ENCODE measurements at regions not wholly inside any gene's neighbourhood (a gene's known extent, or its start where the extent isn't known, plus 50 kb on each side); places are given as distances from the start of the nearest gene placed in this dataset.

DNA sequence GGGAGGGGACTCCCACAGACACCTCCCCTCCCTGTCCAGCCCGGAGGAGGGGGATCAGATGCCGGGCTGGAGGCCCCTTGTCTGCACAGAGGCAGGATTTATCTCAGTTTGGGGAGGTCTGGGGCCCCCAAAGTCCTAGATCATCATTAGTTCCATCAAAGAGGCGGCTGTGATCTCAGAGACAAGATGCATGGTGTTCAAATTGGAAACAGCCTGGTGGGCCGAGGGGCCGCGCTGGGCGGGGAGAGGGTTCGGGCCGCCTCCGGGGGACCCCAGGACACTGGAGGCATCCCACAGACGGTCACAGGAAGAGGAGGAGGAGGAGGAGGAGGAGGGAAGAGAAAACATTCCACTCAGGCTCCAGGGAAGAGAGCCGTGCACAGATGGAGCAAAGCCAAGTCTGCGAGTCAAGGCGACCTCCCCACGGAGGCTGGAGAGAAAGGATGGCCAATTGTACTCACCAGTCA, 69.5 kb upstream of the CUX1 start:
- no peak for TF ChIP-seq ZNF138 (CRISPR knock-in tag; conservative IDR thresholded peaks at IDR 0.05)
- TF ChIP-seq ZNF281 (CRISPR knock-in tag; IDR thresholded peaks at IDR 0.05): no peak
- TF ChIP-seq KAT7 (CRISPR knock-in tag; IDR thresholded peaks at IDR 0.05; ENCODE audit: borderline replicate concordance): no peak
- TF ChIP-seq, protein P1, sequence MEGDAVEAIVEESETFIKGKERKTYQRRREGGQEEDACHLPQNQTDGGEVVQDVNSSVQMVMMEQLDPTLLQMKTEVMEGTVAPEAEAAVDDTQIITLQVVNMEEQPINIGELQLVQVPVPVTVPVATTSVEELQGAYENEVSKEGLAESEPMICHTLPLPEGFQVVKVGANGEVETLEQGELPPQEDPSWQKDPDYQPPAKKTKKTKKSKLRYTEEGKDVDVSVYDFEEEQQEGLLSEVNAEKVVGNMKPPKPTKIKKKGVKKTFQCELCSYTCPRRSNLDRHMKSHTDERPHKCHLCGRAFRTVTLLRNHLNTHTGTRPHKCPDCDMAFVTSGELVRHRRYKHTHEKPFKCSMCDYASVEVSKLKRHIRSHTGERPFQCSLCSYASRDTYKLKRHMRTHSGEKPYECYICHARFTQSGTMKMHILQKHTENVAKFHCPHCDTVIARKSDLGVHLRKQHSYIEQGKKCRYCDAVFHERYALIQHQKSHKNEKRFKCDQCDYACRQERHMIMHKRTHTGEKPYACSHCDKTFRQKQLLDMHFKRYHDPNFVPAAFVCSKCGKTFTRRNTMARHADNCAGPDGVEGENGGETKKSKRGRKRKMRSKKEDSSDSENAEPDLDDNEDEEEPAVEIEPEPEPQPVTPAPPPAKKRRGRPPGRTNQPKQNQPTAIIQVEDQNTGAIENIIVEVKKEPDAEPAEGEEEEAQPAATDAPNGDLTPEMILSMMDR (IDR thresholded peaks at IDR 0.05): no peak
- TF ChIP-seq, protein P2, sequence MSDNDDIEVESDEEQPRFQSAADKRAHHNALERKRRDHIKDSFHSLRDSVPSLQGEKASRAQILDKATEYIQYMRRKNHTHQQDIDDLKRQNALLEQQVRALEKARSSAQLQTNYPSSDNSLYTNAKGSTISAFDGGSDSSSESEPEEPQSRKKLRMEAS (CRISPR knock-in tag; IDR thresholded peaks at IDR 0.05): no peak
- TF ChIP-seq, protein P3, sequence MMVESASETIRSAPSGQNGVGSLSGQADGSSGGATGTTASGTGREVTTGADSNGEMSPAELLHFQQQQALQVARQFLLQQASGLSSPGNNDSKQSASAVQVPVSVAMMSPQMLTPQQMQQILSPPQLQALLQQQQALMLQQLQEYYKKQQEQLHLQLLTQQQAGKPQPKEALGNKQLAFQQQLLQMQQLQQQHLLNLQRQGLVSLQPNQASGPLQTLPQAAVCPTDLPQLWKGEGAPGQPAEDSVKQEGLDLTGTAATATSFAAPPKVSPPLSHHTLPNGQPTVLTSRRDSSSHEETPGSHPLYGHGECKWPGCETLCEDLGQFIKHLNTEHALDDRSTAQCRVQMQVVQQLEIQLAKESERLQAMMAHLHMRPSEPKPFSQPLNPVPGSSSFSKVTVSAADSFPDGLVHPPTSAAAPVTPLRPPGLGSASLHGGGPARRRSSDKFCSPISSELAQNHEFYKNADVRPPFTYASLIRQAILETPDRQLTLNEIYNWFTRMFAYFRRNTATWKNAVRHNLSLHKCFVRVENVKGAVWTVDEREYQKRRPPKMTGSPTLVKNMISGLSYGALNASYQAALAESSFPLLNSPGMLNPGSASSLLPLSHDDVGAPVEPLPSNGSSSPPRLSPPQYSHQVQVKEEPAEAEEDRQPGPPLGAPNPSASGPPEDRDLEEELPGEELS (CRISPR knock-in tag; IDR thresholded peaks at IDR 0.05): no peak
- no peak for TF ChIP-seq E2F1 (CRISPR knock-in tag; IDR thresholded peaks at IDR 0.05)
- TF ChIP-seq SP1 (CRISPR knock-in tag; conservative IDR thresholded peaks at IDR 0.05): no peak
- TF ChIP-seq CREB1 (CRISPR knock-in tag; IDR thresholded peaks at IDR 0.05): no peak
- TF ChIP-seq OVOL2 (CRISPR knock-in tag; IDR thresholded peaks at IDR 0.05; ENCODE audit: borderline replicate concordance): no peak
- TF ChIP-seq NR1H2 (CRISPR knock-in tag; IDR thresholded peaks at IDR 0.05): no peak
- TF ChIP-seq ZNF425 (CRISPR knock-in tag; conservative IDR thresholded peaks at IDR 0.05): no peak
- no peak for TF ChIP-seq ZMAT4 (CRISPR knock-in tag; IDR thresholded peaks at IDR 0.05)
- TF ChIP-seq, protein P4, sequence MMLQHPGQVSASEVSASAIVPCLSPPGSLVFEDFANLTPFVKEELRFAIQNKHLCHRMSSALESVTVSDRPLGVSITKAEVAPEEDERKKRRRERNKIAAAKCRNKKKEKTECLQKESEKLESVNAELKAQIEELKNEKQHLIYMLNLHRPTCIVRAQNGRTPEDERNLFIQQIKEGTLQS (CRISPR knock-in tag; conservative IDR thresholded peaks at IDR 0.05): no peak
